ENCODE measurements at regions not wholly inside any gene's neighbourhood (a gene's known extent, or its start where the extent isn't known, plus 50 kb on each side); places are given as distances from the start of the nearest gene placed in this dataset.
"Not testable (repeated sequence)": the region's sequence is repeated elsewhere in the genome, so short reads cannot be mapped to it uniquely, and the experiment has no call there.

DNA sequence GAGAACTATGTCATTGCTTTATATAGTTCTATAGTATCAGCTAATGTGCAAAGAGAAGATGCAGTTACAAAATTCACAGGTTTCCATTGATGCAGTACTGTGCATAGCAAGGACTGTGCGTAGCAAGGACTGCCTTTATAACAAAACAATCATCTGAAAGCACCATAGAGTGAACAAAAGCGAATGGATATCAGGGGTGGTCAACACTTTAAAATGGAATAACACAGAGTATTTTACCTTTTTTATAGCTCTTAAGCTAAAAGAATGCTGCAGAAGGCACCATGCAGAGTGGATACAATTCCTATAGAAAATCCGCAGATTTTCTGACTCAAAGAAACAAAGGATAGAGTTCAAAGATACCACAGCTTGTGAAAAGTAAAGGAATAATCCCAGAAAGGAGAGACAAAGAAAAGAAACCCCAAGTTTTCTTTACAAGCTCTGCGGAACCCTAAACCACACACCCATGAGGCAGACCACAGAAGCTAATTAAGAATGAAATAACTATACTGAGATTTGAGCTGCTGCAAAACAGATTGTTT, 229.9 kb upstream of the DTNA start:
- no peak for DNase-seq (ENCODE audit: low spot score)

DNA sequence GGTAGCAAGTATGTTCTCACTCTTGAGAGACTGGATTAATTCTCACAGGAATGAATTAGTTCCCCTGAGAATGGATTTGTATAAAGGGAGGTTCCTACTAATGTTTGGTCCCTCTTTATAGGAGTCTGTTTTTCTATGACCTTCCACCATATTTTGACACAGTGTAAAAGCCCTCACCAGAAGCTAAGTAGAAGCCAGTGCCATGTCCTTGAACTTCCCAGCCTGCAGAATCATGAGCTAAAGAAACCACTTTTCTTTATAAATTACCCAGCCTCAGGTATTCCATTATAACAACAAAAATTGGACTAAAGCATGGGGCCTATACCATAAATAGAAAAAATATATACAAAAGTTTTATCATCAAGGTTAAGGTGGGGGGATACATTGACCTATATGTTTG, 227.9 kb upstream of the DTNA start:
- DNase-seq (ENCODE audit: low spot score) = no peak

DNA sequence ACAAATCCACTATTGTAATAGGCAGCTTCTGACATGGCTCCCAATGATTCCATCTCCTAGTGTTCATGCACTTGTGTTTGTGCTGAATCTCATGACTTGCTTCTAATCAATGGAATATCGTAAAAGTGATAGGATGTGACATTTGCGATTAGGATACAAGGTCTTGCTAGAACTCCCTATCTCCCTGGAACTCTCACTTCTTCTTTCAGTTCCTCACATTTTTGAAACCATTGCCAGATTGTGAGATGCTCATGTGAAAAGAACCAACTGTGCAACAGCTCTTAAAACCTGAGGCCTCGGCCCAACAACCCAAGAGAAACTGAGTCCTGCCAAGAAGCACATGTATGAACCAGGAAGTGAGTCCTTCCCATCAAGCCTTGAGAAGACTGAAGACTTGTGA, 226.9 kb upstream of the DTNA start:
- no peak for DNase-seq (ENCODE audit: low spot score)

DNA sequence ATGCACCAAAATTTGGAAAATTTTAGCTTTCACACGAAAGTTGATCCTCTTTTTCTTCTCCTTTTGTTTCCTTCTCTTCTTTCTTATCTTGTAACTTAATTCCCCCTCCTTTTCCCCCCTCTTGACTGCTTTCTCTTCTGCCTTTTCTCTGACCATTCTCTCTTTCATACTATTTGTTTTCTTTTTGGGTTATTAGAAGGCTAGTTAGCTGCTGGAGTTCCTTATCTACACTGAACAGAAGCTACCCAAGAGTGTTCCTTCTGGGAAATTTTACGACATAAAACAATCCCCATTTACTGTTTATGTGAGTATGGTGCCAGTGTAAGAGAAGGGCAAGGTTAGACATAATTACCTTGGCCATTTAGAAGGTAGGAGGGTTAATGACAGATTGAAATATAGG, 218.4 kb upstream of the DTNA start:
- no peak for DNase-seq (ENCODE audit: low spot score)

DNA sequence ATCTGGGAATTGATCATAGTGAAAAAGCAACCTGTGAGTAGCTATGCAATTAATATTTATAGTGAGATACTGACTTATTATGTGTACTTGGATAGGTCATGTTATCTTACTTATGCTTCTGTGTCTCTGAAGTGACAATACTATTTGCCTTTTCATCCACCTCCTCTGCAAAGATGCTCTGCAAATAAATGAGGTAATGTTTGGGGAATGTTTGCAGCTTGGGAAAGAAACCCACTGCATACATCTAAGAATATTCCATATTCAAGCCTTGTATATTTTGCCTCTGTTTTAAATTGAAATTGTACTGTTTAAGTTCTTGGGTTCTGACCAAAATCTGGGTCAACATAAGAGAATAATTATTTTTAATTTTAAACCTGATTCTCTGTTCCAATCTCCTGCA, 217.4 kb upstream of the DTNA start:
- peak; percentile 23 for DNase-seq (ENCODE audit: low spot score)

DNA sequence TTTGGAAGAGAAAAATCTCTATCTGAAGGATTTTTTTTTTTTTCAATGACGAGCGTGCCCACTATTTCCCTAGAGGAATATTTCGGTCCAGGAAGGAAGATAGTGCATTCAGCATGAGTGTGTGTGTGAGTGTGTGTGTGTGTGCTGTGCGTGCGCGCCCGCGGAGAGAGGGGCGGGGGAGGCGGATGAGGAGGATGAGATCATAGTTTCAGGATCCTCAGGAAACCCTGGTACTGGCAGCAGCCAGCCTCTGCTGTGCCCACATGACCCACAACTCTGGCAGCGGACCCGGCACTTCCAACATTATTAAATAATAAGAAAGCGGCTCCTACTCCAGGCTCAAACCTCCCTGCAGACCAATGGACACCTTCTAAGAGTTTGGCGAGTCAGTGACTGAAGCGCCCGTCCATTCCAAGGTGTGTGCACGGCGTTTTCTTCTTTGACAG, 217.0 kb upstream of the DTNA start:
- DNase-seq (ENCODE audit: low spot score) = peak; percentile 78

DNA sequence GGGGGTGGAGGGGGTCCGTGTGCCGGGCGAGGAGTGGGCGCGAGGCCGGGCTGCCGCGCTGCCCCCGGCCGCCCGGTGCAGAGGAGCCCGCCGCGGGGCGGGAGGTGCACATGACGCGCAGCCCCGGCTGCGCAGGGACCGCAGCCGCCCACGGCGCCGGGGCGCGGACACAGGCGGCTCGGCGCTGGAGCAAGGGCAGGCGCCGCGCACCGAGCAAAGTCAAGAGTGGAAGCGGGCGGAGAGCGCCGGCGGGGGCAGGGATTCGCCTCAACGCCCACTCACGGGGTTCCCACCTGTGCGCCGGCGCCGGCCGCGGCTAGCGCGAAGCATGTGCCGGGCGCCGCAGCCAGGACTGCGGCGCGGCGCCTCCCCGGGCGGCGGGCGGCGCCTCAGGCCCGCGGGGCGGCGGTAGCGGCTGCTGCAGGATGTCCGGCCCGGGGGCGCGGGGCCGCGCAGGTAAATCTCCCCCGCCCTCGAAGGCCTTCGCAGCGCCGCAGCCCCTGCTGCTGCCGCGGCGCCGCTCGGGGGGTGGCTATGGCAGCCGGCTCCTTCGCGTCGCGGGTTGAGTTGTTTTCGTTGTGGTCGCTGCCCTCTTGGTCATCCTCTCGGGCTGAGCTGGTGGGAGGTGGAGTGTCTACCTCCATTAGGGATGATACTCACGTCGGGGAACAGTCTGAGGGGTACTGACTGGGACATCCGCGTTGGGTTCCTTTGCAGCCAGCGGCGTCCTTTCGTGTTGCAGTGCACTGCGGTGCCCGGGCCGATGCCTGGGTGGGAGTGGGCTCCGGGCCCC, 216.3 kb upstream of the DTNA start:
- peak; percentile 31 for DNase-seq (ENCODE audit: low spot score)

DNA sequence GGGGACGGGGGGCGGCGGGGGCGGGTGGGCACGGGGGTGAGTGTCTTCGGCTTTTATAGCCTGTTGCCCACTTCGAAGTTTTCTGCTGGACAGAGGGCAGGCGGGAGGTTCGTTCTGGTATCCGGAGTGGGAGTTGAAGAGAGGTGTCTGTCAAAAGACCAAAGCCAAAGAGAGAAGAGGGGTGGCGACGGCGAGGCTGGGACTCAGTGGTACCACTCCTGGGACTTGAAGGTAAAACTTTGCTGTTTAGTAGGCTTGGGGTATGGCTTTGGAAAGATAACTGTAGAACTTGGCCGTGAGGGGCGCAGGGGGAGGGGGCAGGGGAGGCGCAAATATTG, 215.8 kb upstream of the DTNA start:
- DNase-seq (ENCODE audit: low spot score) = no peak

DNA sequence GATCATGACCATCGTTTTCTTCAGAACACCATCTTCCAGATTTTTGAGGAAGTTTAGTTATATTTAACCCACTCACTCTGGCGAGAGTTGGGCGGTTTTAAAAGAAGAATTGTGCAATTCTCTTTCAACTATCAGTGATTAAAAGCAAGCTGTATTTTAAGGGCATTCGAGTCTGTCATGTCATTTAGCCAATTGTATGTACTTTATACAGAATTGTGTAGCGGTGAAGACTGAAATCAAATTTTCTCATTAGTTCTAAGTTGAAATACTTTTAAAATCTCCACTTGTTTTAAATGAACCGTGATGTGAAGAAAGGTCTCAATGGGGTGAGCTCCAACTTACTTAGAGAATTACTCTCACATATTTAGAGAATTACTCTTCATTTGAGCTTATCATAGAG, 214.6 kb upstream of the DTNA start:
- DNase-seq (ENCODE audit: low spot score) = no peak

DNA sequence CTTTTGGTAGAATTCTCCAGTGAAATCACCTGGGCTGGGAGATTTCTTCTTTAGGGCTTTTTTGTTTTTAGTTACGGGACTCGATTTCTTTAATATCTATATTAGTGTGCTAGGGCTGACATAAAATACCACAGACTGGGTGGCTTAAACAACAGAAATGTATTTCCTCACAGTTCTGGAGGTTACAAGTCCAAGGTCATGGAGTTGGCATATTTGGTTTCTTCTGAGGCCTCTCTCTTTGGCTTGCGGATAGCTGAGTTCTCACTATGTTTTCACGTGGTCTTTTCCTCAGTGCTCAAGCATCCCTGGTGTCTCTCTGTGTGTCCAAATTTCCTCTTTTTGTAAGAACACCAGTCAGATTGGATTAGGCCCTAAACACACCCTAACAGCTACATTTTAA, 208.5 kb upstream of the DTNA start:
- DNase-seq (ENCODE audit: low spot score) = no peak

DNA sequence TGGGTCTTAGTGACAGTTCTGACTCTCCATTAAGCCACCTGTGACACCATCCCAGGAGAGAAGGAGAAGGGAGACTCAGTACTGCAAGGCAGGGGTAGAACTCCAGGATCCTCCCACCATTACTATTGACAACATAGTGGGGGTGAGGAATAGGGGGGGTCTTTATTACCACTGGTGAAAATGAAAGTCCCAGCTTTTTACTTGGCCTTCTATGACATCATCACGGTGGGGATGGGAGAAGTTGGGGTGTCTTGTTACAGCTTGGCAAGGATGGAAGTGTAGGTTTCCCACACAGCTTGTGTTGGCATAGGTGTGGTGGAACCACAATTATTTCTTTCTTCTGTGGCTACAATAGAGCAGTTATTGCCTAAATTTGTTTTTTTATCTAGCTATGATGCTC, 203.9 kb upstream of the DTNA start:
- DNase-seq (ENCODE audit: low spot score) = no peak

DNA sequence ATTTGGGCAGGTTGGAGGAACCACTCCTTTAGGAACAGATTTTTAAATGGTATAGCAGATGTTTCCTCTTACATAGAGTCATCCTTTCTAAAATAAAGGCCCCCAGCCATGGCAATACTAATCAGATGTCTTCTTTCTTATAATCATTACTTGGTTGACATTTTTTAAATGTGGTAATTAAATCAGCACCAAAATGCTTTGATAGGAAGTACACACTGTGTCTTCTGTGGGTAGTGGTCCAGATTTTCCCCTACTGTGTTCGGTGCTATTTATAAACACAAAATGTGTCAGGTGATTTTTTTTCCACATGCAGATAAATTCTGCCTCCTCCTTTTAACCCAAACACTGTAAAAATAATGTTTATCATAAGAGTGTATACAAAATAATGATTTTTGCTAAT, 200.9 kb upstream of the DTNA start:
- DNase-seq (ENCODE audit: low spot score) = no peak

DNA sequence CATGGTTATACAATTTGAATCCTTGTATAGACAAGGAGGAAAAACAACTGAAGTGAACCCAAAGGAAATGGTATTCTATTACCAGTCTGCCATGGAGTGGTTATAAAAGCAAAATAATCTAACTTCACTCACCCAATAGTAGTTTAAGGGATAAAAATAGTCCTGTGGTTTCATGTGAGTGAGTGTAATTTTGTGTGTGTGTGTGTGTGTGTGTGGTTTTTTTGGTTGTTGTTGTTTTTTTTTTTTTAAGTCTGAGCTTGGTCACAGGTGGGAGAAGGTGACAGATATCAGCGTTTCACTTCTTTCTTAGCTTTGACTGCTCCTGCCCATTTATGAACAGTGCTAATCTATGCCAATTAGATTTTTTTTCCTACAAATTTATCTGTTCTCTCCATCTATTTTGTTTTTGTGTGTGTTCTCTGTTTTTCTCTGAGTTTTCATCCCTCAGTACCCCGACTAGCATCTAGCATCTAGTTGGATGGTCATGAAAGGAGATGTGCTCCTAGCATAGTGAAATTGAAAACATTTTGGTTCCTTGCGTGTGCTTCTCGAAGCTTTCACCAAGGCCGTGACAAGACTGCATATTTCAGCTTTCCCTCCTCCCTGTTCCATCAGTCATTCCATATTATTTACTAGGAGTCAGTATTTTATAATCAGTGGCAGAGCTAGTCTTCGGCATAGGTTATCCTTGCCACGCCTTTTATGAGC, 200.1 kb upstream of the DTNA start:
- no peak for DNase-seq (ENCODE audit: low spot score)

DNA sequence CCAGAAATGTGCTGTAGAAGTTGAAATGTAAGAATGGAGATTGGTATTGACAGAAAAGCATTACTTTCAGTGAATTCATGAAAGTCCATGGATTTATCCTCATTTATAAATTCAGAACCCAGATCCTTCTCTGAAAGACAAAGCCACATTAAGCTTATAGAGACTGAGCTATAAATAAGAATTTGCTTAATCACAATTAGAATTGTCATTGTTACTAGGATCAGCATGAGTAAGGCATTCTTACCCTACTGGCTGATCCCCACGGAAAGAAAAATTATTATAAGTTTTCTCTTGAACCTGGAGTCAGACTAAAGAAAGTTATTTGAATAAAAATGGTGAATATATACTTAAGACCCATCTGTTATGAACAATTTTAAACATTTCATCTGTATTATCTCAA, 199.2 kb upstream of the DTNA start:
- no peak for DNase-seq (ENCODE audit: low spot score)

DNA sequence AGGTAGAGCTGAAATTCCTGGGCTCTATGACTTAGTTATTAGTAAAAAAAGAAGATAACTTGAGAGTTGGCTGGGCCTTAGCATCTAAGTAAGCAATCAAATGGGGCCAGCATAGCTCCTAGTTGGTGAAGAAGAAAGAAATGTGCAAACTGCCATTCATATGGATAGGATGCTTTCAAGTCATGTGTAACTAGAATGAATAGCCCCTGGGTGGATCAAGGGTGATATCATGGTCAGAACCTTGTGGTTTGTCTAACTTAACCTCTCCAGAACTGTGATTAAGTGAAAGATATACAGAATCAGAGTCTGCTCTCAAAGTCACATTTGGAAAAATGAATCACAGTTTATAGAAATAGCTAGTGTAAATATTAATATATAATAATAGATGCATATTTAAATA, 198.7 kb upstream of the DTNA start:
- DNase-seq (ENCODE audit: low spot score) = no peak

DNA sequence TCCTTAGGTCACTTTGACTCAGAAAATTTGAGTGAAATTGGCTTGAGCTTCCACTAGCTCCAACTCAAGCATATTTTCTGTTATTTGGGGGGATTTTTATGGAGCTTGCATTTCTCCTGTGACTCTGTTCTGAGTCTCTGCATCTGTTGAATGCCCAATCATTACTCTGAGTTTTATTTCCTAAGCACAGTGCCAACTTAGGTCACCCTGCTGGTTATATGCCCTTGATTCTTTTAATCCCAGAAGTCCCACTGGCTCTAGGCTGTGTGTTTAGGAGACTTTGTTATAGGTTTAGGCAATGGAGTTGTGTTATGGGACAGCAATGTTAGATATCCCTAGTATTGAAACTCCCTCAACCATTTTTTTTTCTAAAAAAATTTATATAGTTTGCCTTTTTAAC, 198.2 kb upstream of the DTNA start:
- no peak for DNase-seq (ENCODE audit: low spot score)

DNA sequence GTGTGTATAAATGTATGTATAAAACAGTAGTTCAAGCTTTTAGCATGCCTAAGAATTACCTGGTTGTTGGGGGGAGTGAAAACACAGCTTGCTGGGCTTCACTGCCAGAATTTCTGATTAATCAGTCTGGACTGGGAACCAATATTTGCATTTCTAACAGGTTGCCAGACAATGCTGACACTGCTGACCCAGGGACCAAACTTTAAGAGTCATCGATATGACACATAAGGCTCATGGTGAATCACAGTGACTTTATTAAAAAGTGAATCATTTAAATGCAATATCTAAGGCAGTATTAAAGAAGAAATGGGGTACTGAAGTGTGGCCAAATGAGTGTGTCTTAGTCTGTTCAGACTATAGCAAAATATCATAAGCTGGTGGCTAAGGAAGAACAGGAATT, 195.9 kb upstream of the DTNA start:
- DNase-seq (ENCODE audit: low spot score) = no peak

DNA sequence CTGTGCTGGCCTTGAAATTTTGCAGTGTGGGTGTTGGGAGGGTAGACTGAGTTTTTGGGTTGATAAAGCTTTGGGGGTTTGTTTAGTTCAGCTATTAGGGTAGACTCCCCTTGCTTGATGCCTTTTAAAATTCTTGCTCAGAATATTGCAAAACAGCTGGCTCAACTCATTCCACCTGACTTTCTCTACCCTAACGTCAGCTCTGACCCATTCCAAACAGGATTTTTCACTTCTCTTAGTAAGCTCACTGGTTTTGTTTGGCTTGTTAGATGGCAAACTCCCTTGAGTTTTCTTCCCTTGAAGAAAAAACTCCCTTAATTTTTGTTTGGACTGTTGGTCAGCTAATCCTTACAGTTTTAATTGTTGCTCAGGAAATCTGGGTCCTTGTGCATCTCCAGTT, 195.1 kb upstream of the DTNA start:
- no peak for DNase-seq (ENCODE audit: low spot score)

DNA sequence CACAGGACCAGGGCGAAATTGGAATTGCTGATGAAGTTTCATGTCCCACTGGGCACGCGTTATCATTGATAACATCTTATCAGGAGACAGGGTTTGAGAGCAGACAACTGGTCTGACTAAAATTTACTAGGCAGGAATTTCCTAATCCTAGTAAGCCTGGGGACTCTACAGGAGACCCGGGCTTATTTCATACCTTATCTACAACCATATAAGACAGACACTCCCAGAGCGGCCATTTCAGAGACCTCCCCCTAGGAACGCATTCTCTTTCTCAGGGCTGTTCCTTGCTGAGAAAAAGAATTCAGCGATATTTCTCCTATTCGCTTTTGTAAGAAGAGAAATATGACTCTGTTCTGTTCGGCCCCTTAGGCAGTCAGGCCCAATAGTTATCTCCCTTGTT, 193.7 kb upstream of the DTNA start:
- DNase-seq (ENCODE audit: low spot score) = not testable (repeated sequence)

DNA sequence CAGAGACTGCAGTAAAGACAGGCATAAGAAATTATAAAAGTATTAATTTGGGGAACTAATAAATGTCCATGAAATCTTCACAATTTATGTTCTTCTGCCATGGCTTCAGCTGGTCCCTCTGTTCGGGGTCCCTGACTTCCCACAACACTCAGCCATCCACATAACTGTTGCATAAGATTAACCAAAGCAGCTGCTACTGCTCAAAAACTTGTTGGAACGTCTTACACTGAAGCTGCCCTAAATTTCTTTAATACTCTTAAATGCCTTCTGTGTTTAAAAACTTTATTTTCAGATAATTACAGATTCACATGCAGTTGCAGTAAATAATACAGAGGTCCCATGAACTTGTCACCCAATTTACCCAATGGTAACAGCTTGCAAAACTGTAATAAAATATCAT, 193.1 kb upstream of the DTNA start:
- not testable (repeated sequence) for DNase-seq (ENCODE audit: low spot score)

DNA sequence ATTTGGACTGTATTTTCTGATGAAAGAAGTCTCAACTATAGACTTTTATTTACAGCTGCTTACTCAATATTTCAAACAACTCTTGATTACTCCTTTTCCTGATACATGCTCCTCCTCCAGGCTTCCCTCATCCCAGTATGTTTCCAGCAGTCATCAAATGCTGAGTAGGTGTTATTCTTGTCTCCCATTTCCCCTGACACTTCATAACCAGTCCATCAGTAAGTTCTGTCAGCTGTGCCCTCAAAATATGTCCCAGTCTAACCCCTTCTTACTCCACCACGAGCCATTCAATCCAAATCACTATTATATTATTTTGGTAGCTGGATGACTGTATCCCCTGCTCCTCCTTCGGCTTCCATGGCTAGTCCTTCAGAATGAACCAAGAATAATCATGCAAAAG, 189.1 kb upstream of the DTNA start:
- no peak for DNase-seq (ENCODE audit: low spot score)

DNA sequence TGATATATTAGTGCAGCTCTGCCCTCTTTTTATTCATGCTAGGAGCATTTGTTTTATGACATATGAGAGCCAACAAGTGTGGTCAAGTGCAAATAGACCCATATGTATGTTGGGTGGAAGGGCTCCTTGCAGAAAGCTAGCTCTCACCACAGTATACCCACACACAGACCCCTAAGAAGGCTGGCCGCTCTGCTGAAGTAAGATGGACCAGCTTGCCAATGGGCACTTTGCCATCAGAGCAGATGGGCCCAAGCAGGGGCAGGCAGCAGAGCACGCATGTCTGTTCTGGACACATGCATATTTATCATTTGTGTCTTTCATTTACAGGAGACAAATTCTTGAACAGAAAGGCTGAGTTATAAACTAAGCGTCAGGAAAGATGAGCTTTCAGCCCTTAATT, 187.5 kb upstream of the DTNA start:
- no peak for DNase-seq (ENCODE audit: low spot score)

DNA sequence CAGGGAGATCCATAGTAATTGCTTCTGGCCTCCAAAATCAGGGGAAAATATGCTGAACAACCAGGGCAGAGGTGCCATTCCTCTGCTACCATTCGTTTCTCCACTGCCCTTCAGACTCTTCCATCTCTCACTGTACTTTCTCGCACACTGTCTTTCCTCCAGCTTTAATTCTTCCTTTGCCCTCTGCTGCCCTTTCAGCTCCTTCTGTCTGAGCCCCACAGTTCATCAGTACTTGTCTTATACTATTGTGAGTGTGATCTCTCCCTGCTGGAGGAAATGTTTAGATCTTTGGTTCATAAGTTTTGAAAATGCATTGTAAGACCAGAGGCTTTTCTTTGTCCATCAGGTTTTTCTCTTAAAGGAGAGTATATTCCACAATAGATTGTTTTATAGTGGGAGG, 184.9 kb upstream of the DTNA start:
- no peak for DNase-seq (ENCODE audit: low spot score)

DNA sequence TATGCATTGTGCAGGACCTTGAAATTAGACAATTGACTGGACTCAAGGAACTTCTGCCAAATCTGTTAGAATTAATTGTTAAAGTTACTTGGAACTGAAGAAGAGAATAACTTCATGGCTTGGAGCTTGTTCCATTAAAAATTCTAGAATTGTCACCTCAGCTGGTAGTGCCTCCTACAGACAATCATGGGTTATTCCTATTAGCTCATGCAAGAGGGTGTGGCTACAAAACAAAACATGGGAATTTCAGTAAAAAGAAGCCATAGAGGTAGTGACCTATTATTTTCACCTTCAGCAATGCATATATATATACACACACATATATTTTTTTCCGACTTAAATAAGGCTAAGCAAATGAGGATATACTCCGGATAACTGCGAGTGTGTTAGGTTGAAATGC, 181.9 kb upstream of the DTNA start:
- DNase-seq (ENCODE audit: low spot score) = no peak
